ENCODE measurements at regions not wholly inside any gene's neighbourhood (a gene's known extent, or its start where the extent isn't known, plus 50 kb on each side); places are given as distances from the start of the nearest gene placed in this dataset.

- no peak for DNase-seq (ENCODE audit: low read depth in 2 of 2, low spot score in 1 of 2)
Observed at GRCh38 chr12:27382924-27383323, 50.3 kb downstream of the BMAL2 start.

- peak; percentile 29 to 39 for DNase-seq (ENCODE audit: low read depth in 2 of 2, low spot score in 1 of 2)
Observed at GRCh38 chr12:27383429-27384260, 51.0 kb downstream of the BMAL2 start.

GRCh38 chr12:27384261-27384590 lies 51.6 kb downstream of the BMAL2 start:
- DNase-seq (ENCODE audit: low read depth in 2 of 2, low spot score in 1 of 2), result no peak

GRCh38 chr12:27385766-27386564 lies 53.3 kb downstream of the BMAL2 start:
- no peak for DNase-seq (ENCODE audit: low read depth in 2 of 2, low spot score in 1 of 2)

GRCh38 chr12:27387473-27387872 lies 54.8 kb downstream of the BMAL2 start:
- DNase-seq (ENCODE audit: low read depth in 2 of 2, low spot score in 1 of 2), result no peak

- DNase-seq (ENCODE audit: low read depth in 2 of 2, low spot score in 1 of 2), result no peak
Observed at GRCh38 chr12:27388650-27389049, 56.0 kb downstream of the BMAL2 start.

GRCh38 chr12:27394676-27395075 lies 51.9 kb upstream of the SMCO2 start:
- no peak for DNase-seq (ENCODE audit: low read depth in 2 of 2, low spot score in 1 of 2)

GRCh38 chr12:27396216-27396815 lies 50.2 kb upstream of the SMCO2 start:
- no peak for DNase-seq (ENCODE audit: low read depth in 2 of 2, low spot score in 1 of 2)
